H1 (cell line): ENCODE measurements at regions not wholly inside any gene's neighbourhood (a gene's known extent, or its start where the extent isn't known, plus 50 kb on each side); places are given as distances from the start of the nearest gene placed in this dataset.

Source experiments
- CTCF ChIA-PET: fragments of 300-600 bp; sonication (Branson Sonifier 250); formaldehyde crosslinking; loops from one replicate; lab custom pipeline; 2021; ENCODE audit not compliant: partially characterized antibody; lab: Charles Lee
- POLR2A ChIA-PET: fragments of 300-600 bp; sonication (Branson Sonifier 250); formaldehyde crosslinking; loops from one replicate; lab custom pipeline; 2021; ENCODE audit warnings: inconsistent platforms; ENCODE audit not compliant: partially characterized antibody; lab: Charles Lee
- DNase-seq, 2 experiments: peaks; one replicate each; pipeline versions ENCODE4 v3.0.0 to v3.0.0-alpha.2; 2010 to 2022; ENCODE audit warnings: low spot score in 2 of 2, low read depth in 1 of 2, mixed read lengths in 1 of 2
- FAIRE-seq: peaks from 2 replicates; lab custom pipeline; 2011; peaks lifted over from hg19 to GRCh38; lab: Jason Lieb, UNC
- H2AFZ ChIP-seq: 2 replicates; pipeline ENCODE4 v1.8.1; 2012; ENCODE audit warnings: low read length, inconsistent platforms
- H2AK5ac ChIP-seq: 2 replicates; pipeline ENCODE4 v1.6.1; 2013; ENCODE audit warnings: low read depth, low read length
- H2BK120ac ChIP-seq: replicated peaks from 2 replicates; pipeline ENCODE3; 2013; ENCODE audit warnings: low read depth, low read length, inconsistent platforms
- H2BK12ac ChIP-seq: 2 replicates; pipeline ENCODE4 v1.6.1; 2013; ENCODE audit warnings: low read depth, low read length
- H2BK15ac ChIP-seq: 2 replicates; pipeline ENCODE4 v1.6.1; 2013; ENCODE audit warnings: low read length
- H2BK20ac ChIP-seq: 2 replicates; pipeline ENCODE4 v1.6.1; 2013; ENCODE audit warnings: low read length
- H2BK5ac ChIP-seq: 2 replicates; pipeline ENCODE4 v1.6.1; 2013; ENCODE audit warnings: low read depth, low read length
- H3K14ac ChIP-seq: 2 replicates; pipeline ENCODE4 v1.6.1; 2013; ENCODE audit warnings: inconsistent platforms; ENCODE audit not compliant: insufficient read length
- H3K18ac ChIP-seq: 2 replicates; pipeline ENCODE4 v1.6.1; 2013; ENCODE audit warnings: low read length; ENCODE audit errors: extremely low read depth
- H3K23ac ChIP-seq: 2 replicates; pipeline ENCODE4 v1.6.1; 2013; ENCODE audit warnings: inconsistent platforms; ENCODE audit not compliant: insufficient read length
- H3K23me2 ChIP-seq: 2 replicates; pipeline ENCODE4 v1.6.1; 2013; ENCODE audit warnings: low read depth, low read length
- H3K27ac ChIP-seq: 2 replicates; pipeline ENCODE4 v1.6.1; 2011; ENCODE audit warnings: low read depth, low read length, inconsistent platforms
- H3K27me3 ChIP-seq, 4 experiments: replicated peaks in 1 of 4; 1 replicate in 1 of 4; 2 replicates in 3 of 4; pipeline versions ENCODE4 v1.6.1 to v1.8.1; 2011 to 2013; ENCODE audit warnings: low read length in 3 of 4, mild to moderate bottlenecking in 3 of 4, inconsistent platforms in 2 of 4, mixed read lengths in 2 of 4, moderate library complexity in 1 of 4; ENCODE audit not compliant: control insufficient read depth in 3 of 4, insufficient read depth in 3 of 4; ENCODE audit errors: extremely low read depth in 1 of 4
- H3K36me3 ChIP-seq, 4 experiments: 2 replicates each; pipeline versions ENCODE4 v1.6.1 to v1.8.1; 2011 to 2013; ENCODE audit warnings: mild to moderate bottlenecking in 4 of 4, low read length in 3 of 4, moderate library complexity in 2 of 4, control low read depth in 1 of 4, inconsistent platforms in 1 of 4; ENCODE audit not compliant: insufficient read depth in 4 of 4, control insufficient read depth in 2 of 4
- H3K4ac ChIP-seq: replicated peaks from 2 replicates; pipeline ENCODE3; 2013; ENCODE audit warnings: low read length, low read depth, mixed read lengths, inconsistent platforms; ENCODE audit not compliant: insufficient read length
- H3K4me1 ChIP-seq, 4 experiments: replicated peaks in 1 of 4; 1 replicate in 1 of 4; 2 replicates in 3 of 4; pipeline versions ENCODE4 v1.6.1 to v1.8.1; 2011 to 2013; ENCODE audit warnings: low read length in 3 of 4, inconsistent platforms in 2 of 4, mixed read lengths in 1 of 4; ENCODE audit not compliant: insufficient read depth in 4 of 4, control insufficient read depth in 3 of 4
- H3K4me2 ChIP-seq, 2 experiments: 2 replicates each; pipeline versions ENCODE4 v1.6.1 to v1.8.1; 2011 to 2013; ENCODE audit warnings: low read depth in 2 of 2, low read length in 2 of 2, control low read depth in 1 of 2, inconsistent platforms in 1 of 2, mild to moderate bottlenecking in 1 of 2; ENCODE audit not compliant: insufficient read depth in 1 of 2
- H3K4me3 ChIP-seq, 4 experiments: fragments of 200-600, 300-600 bp in 1 of 4; sonication (generic), shearing (Covaris generic), sonication (Bioruptor Twin) in 1 of 4; 2 replicates each; pipeline versions ENCODE4 v1.5.1 to v1.8.1; 2011 to 2016; ENCODE audit warnings: low read length in 4 of 4, low read depth in 3 of 4, control low read depth in 2 of 4, inconsistent platforms in 2 of 4, mild to moderate bottlenecking in 2 of 4, mixed read lengths in 1 of 4, moderate library complexity in 1 of 4; ENCODE audit not compliant: insufficient read depth in 2 of 4; ENCODE audit errors: extremely low read depth in 1 of 4
- H3K56ac ChIP-seq: replicated peaks from 2 replicates; pipeline ENCODE3; 2013; ENCODE audit warnings: low read depth, mild to moderate bottlenecking, mixed read lengths, low read length, inconsistent platforms; ENCODE audit not compliant: insufficient read length
- H3K79me1 ChIP-seq: 2 replicates; pipeline ENCODE4 v1.6.1; 2013; ENCODE audit warnings: low read depth, low read length, control low read depth
- H3K79me2 ChIP-seq, 2 experiments: 2 replicates each; pipeline versions ENCODE4 v1.6.1 to v1.8.1; 2012 to 2013; ENCODE audit warnings: low read length in 2 of 2, mild to moderate bottlenecking in 2 of 2, inconsistent platforms in 1 of 2; ENCODE audit not compliant: insufficient read depth in 2 of 2, control insufficient read depth in 1 of 2
- H3K9ac ChIP-seq, 4 experiments: replicated peaks in 1 of 4; 1 replicate in 1 of 4; 2 replicates in 3 of 4; pipeline versions ENCODE4 v1.6.1 to v1.8.1; 2011 to 2013; ENCODE audit warnings: low read depth in 3 of 4, low read length in 3 of 4, control low read depth in 2 of 4, mild to moderate bottlenecking in 2 of 4, moderate library complexity in 2 of 4, inconsistent platforms in 1 of 4; ENCODE audit errors: extremely low read depth in 1 of 4
- H3K9me3 ChIP-seq, 2 experiments: 2 replicates each; pipeline versions ENCODE4 v1.6.1 to v1.8.1; 2012 to 2013; ENCODE audit warnings: mild to moderate bottlenecking in 2 of 2, moderate library complexity in 2 of 2, control low read depth in 1 of 2, inconsistent platforms in 1 of 2, low read depth in 1 of 2, low read length in 1 of 2, mixed read lengths in 1 of 2; ENCODE audit not compliant: insufficient read depth in 2 of 2
- H4K20me1 ChIP-seq, 2 experiments: replicated peaks in 1 of 2; 2 replicates each; pipeline versions ENCODE3 to v1.8.1; 2011 to 2013; ENCODE audit warnings: inconsistent platforms in 2 of 2, low read length in 2 of 2, mild to moderate bottlenecking in 1 of 2; ENCODE audit not compliant: insufficient read depth in 2 of 2, control insufficient read depth in 1 of 2
- H4K5ac ChIP-seq: 2 replicates; pipeline ENCODE4 v1.6.1; 2013; ENCODE audit warnings: low read length, low read depth, mixed read lengths, inconsistent platforms; ENCODE audit not compliant: insufficient read length
- H4K8ac ChIP-seq: 2 replicates; pipeline ENCODE4 v1.8.0; 2013; ENCODE audit warnings: mild to moderate bottlenecking, moderate library complexity, low read length, inconsistent platforms; ENCODE audit not compliant: insufficient read depth; ENCODE audit errors: extremely low read depth
- H4K91ac ChIP-seq: replicated peaks from 2 replicates; pipeline ENCODE3; 2013; ENCODE audit warnings: low read length, mixed read lengths, inconsistent platforms; ENCODE audit not compliant: insufficient read length
- CBX5 ChIP-seq: fragments of 300-800, 300-1000 bp; sonication (generic); IDR thresholded peaks from 2 replicates; pipeline ENCODE4 v1.7.1; 2016; ENCODE audit warnings: antibody characterized with exemption, low read length, low read depth
- CHD2 ChIP-seq: IDR thresholded peaks from 2 replicates; pipeline ENCODE4 v1.6.1; 2012; ENCODE audit warnings: low read length, improper control_type of control experiment
- KDM5A ChIP-seq: fragments of 200-600 bp; IDR thresholded peaks from 2 replicates; pipeline ENCODE4 v1.7.1; 2012; ENCODE audit warnings: mild to moderate bottlenecking, low read length, inconsistent platforms, mixed read lengths
- NANOG ChIP-seq: IDR thresholded peaks from 2 replicates; pipeline ENCODE4 v1.6.1; 2011; ENCODE audit warnings: low read length, low read depth, mild to moderate bottlenecking, inconsistent platforms; ENCODE audit not compliant: insufficient read depth, poor library complexity, severe bottlenecking
- SUZ12 ChIP-seq: fragments of 200-600 bp; sonication (generic); IDR thresholded peaks from 2 replicates; pipeline ENCODE4 v1.6.1; 2012; ENCODE audit warnings: mild to moderate bottlenecking, inconsistent platforms, low read length, moderate library complexity, mixed read lengths
- TAF7 ChIP-seq: optimal IDR thresholded peaks from 2 replicates; pipeline ENCODE3; 2011; ENCODE audit warnings: low read depth, mild to moderate bottlenecking, inconsistent platforms, low read length, moderate library complexity, borderline replicate concordance
- WGBS, 2 experiments: shearing (Covaris generic) in 1 of 2; methylation state at CpG; one replicate each; pipeline versions ENCODE4 v1.1.6 to v1.1.7; 2013 to 2015; ENCODE audit warnings: low lambda C conversion rate in 2 of 2, mixed read lengths in 2 of 2, inconsistent platforms in 1 of 2, low coverage in 1 of 2, missing lambda C conversion rate in 1 of 2; ENCODE audit not compliant: insufficient replicate concordance in 2 of 2, insufficient coverage in 1 of 2, insufficient read length in 1 of 2; ENCODE audit errors: extremely low coverage in 1 of 2, missing lambda C conversion rate in 1 of 2; 5-methylcytosine and 5-hydroxymethylcytosine counted together
- TF ChIP-seq, protein P1 (sequence below): IDR thresholded peaks from 2 replicates; pipeline ENCODE4 v1.6.1; 2012; ENCODE audit warnings: low read length, inconsistent platforms

DNA sequence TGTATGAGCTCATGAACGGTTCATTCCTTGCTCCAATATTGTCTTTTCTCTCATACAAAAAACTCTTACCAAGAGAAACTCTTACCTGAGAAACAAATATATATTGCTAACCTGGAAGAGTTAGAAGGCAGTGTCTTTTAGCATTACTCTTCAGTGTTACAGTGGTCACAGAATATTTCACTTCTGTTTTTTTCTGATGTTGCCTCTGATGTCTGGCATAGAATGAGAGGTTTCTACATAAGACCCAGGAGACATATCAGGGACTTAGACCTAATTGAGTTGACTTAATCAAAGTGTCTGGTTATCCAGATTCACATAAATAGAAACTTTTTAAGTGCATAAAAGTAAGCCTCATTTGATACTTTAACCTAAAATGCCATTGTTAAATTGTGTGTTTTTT, 923.8 kb downstream of the TTLL7 start:
- no peak overlapping the region for H3K14ac ChIP-seq
- no peak overlapping the region for H2AK5ac ChIP-seq
- H2BK12ac ChIP-seq: no peak overlapping the region
- H3K36me3 ChIP-seq: no peaks in the 10 kb centered on the region
- no peak overlapping the region for H3K23ac ChIP-seq
- H3K4ac ChIP-seq: no peak overlapping the region
- WGBS, 2 experiments: 92% methylated on average over 1 of the region's 1 CpG; no CpG with 5 or more reads in 1 of the 2 experiments
- no peak overlapping the region for H4K5ac ChIP-seq
- H3K27me3 ChIP-seq: no peaks in the 10 kb centered on the region
- no peak for TF ChIP-seq KDM5A
- TF ChIP-seq NANOG: no peak
- TF ChIP-seq, protein P1, sequence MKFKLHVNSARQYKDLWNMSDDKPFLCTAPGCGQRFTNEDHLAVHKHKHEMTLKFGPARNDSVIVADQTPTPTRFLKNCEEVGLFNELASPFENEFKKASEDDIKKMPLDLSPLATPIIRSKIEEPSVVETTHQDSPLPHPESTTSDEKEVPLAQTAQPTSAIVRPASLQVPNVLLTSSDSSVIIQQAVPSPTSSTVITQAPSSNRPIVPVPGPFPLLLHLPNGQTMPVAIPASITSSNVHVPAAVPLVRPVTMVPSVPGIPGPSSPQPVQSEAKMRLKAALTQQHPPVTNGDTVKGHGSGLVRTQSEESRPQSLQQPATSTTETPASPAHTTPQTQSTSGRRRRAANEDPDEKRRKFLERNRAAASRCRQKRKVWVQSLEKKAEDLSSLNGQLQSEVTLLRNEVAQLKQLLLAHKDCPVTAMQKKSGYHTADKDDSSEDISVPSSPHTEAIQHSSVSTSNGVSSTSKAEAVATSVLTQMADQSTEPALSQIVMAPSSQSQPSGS: no peak
- TF ChIP-seq CBX5: no peak
- no peak for TF ChIP-seq CHD2
- no peak for TF ChIP-seq SUZ12
- no peak for TF ChIP-seq TAF7
- no peak overlapping the region for H3K27ac ChIP-seq
- FAIRE-seq: no peak
- H4K20me1 ChIP-seq: no peaks in the 10 kb centered on the region
- no peak overlapping the region for H3K56ac ChIP-seq
- no peak overlapping the region for H3K4me2 ChIP-seq
- no peak overlapping the region for H2BK15ac ChIP-seq
- H3K79me1 ChIP-seq: no peaks in the 10 kb centered on the region
- H3K23me2 ChIP-seq: no peaks in the 10 kb centered on the region
- no peak overlapping the region for H2AFZ ChIP-seq
- H2BK5ac ChIP-seq: no peak overlapping the region
- H3K4me3 ChIP-seq: no peak overlapping the region
- ChIA-PET POLR2A (no interaction called here), CTCF (no interaction called here)
- H4K8ac ChIP-seq: no peak overlapping the region
- H2BK120ac ChIP-seq: no peak overlapping the region
- H4K91ac ChIP-seq: no peak overlapping the region
- H3K9me3 ChIP-seq: no peaks in the 10 kb centered on the region
- no peaks in the 10 kb centered on the region for H3K79me2 ChIP-seq
- no peak for DNase-seq
- 0 out of 7 replicates have a peak, but pooled peaks cover 0 to 2% (median 0%) of the 10 kb centered on the region in 4 experiments for H3K4me1 ChIP-seq
- no peak overlapping the region for H3K9ac ChIP-seq
- H2BK20ac ChIP-seq: no peak overlapping the region
- no peak overlapping the region for H3K18ac ChIP-seq
